Hematopoietic multipotent progenitor cell treated with erythropoietin and hydrocortisone succinate and interleukin-3 and kit ligand, for 8 days (in vitro differentiated cells): ENCODE measurements at regions not wholly inside any gene's neighbourhood (a gene's known extent, or its start where the extent isn't known, plus 50 kb on each side); places are given as distances from the start of the nearest gene placed in this dataset.

Experiments used
- DNase-seq: peaks from one replicate; pipeline ENCODE4 v3.0.0-alpha.2; 2015

- no peak for DNase-seq
Measured at GRCh38 chr11:131240421-131240820, 130.0 kb upstream of the NTM start.

GRCh38 chr11:131242476-131243000, 127.9 kb upstream of the NTM start:
- no peak for DNase-seq

GRCh38 chr11:131246156-131246555, 124.3 kb upstream of the NTM start:
- DNase-seq = no peak

GRCh38 chr11:131246663-131247062, 123.8 kb upstream of the NTM start:
- DNase-seq = peak; percentile 39

DNA sequence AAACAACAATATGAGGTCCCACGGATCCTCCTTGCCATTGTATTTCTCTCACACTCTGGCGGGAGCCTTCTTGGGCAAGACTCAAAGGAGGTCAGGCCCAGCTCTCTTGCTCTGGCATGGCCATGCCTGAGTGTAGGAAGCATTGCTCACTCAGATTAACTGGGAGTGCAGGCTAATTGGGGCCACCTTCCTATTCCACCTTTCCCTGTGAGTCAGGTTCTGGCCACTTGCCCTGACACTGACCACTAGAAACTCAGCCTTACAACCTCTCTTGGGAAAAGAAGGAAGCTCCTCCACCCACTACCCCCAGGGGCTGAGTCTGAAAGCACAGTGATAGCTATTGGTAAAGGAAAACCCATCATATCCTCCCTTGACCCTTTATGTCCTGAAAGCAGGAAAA, 121.8 kb upstream of the NTM start:
- no peak for DNase-seq

DNA sequence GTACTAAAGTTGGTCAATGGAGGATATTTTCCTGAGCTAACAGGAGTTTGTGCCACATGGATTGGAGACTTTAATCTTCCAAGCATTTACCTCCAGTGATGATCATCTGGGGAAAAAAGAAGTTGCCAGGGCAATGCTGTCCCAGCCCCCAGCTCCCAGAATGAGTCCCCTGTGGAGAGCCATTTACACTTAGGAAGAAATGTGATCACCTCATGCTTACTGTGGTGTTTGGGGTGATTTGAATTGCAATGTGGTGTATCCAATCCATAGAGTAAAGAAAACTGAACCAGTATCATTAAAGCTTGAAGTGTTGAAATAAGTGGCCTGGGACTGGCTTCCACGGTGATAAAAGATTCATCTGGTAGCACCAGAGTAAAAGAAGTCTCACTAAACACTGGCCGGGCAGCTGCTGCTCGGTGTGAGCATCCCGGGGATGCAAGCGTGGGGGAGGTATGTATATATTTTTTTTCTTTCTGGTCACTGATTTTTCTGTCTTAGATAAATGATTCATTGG, 117.2 kb upstream of the NTM start:
- DNase-seq = no peak

DNA sequence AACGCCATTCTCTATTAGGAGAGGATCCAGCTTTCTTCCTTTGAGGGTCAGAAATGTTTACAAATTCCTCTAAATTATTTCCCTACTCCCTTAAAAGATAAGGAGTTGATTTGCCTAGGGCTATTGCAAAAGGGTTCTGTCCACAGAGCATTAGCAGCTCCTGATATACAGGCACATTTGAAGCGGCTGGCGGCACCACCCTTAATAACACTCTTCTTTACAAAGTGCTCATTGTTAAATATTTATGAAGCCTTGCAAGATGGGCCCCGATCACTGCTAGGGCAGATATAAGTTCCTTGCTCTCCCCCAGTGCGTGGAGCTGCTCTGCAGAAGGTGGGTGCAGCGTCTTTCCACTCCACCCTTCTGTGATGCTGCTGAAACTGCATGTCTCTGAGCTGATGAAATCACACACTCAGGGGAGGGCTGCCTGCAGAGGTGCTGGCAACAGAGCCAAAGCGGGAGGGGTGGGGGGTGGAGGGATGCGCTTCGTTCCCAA, 116.7 kb upstream of the NTM start:
- no peak for DNase-seq

- DNase-seq = no peak
Measured at GRCh38 chr11:131254254-131254653, 116.2 kb upstream of the NTM start.

- no peak for DNase-seq
Measured at GRCh38 chr11:131274233-131274632, 96.2 kb upstream of the NTM start.

DNA sequence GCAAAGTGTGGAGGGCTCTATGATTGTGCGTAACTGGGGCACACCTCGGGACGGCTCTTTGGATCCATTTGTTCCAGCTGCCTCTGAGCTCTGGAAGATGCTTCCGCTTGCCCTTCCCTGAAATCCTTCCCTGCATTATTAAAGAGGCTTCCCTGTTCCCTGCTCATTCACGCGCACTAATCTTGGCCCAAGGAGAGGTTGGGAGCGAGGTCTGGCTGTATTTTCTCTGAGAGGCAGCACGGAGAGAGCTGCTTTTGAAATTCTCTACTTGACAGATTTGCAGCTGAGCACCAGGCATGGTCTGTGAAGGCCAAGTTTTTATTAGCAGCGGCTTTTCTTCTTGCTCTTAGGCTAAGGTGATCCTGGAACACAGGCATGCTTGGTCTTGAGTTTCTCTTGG, 94.8 kb upstream of the NTM start:
- DNase-seq = no peak

DNA sequence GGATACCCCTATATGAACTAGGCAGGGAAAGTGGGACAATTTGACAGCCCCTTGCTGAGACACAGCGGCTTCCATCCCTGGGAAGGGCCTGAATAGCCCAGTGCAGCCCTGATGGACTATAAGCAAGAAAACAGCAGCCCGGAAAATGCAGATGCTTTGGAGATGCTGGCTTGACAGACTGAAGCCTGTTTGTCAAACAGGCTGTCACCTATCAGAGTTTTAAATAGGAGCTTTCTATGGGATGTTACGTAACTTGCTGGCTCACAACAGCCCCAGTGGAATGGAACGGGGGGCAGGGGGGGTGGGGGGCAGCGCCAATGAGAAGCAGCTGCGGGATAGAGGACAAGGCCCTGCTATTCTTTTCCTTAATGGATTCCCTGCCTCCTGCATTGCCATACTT, 91.9 kb upstream of the NTM start:
- no peak for DNase-seq

DNA sequence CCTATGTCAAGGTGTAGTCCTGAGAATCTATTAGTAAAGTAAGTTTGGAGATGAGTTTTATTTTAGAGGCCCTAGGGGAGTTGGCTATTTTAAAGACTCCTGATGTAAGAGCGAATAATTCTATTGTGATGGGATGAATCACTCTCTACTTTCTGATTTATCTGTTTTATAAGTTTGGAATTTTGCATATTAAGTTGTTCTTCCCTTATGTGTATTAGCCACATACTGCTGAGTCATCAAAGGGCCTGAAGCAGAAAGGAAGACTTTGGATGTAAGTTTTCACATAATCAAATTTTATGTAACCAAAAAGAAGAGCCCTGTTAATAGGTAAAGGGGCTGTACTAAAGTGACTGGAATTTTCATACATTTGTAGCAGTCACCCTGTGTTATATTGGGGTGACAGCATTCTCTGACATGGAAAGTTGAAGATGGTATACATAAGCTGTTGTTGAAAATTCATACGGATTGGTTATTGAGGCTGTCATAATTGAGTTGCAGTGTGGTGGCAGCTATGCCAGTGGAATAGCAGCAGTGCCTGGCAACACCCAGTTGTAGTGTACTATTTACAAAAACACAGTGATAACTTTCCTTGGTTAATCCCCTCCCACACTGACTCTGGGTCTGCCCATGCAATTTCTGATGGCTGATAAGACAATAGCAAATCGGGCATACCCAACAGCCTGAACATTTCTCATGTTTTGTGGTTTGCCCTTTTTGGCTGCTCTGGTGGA, 90.6 kb upstream of the NTM start:
- no peak for DNase-seq

GRCh38 chr11:131281316-131281715, 89.1 kb upstream of the NTM start:
- no peak for DNase-seq

DNA sequence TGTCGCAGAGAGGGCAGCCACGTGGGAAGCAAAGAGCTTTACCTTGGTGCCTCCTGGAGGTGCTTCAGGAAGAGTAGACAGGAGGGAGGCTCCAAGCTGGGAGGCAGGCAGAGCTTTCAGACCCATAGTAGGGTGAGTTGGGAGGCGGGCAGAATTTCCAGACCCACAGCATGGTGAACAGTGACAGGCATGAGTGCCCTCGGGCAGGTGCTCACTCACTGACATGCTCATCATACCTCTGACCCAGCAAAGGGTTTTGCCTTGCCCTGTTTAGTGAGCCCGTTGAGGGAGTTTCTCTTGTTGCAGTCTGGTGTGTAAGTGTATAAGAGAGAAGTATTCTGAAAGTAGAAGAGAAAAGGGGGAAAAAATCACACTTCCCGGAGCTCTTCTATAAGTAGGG, 86.4 kb upstream of the NTM start:
- no peak for DNase-seq

GRCh38 chr11:131288521-131289091, 81.8 kb upstream of the NTM start:
- no peak for DNase-seq

GRCh38 chr11:131290185-131290584, 80.2 kb upstream of the NTM start:
- DNase-seq = no peak

DNA sequence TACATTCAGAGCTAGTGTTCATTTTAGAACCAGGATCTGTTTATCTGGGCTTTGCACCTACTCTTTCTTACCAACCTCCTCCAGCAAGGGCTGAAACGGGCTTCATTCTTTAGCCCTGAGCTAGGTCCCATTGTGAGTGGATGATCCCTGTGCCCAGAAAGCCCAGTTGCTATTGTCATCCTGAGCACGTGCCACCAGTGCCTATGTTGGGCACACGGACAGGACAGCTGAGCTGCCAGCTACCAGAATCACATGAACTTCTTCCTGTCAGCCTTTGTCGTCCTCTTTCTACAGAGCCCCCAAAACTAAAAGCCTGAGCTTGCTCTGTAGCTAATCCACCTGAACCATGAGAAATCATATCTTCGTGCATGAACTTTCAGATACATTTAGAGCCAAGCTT, 74.4 kb upstream of the NTM start:
- no peak for DNase-seq

DNA sequence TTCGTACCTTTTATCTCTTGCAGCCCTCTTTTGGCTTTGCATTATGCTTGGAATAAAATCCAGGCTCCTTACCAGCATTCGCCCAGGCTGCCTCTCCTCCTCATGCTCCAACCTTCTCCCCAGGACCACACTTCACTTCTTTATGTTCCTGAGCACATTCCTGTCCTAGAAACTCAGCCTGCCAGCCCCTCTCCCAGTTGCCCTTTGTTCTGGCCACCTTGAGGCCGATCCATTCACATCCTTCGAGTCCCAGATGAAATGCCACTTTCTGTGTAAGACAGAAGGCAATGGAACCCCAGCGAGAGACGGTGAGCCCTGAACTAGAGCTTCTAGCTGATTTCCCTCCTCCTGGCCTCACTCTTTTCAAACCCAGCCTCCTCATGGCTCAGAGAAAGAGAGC, 73.0 kb upstream of the NTM start:
- DNase-seq = no peak

GRCh38 chr11:131299598-131300438, 70.6 kb upstream of the NTM start:
- DNase-seq = no peak

- DNase-seq = no peak
Measured at GRCh38 chr11:131300439-131300717, 70.0 kb upstream of the NTM start.

- DNase-seq = no peak
Measured at GRCh38 chr11:131301306-131301705, 69.1 kb upstream of the NTM start.

DNA sequence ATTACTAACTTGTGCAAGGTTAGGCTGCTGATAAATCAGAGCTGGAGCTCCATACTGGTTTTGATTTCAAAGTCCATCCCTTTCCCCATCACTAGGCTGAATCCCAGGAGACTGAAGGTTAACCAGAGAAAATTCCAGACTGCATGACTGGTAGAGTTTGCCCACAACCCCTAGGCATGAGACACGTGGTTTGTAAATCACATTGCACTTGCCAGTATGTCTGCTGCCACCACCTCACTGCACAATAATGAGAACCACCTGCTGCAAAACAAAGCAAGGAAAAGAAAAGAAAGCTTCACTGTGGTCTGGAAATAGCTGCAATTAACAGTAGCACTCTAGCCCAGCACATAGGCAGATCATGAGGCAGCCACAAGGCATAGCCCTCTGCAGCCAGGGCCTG, 67.6 kb upstream of the NTM start:
- no peak for DNase-seq

GRCh38 chr11:131303611-131304119, 66.8 kb upstream of the NTM start:
- no peak for DNase-seq

- no peak for DNase-seq
Measured at GRCh38 chr11:131305005-131305404, 65.4 kb upstream of the NTM start.
